Esophagus squamous epithelium (tissue), 4 donors: ENCODE measurements at regions not wholly inside any gene's neighbourhood (a gene's known extent, or its start where the extent isn't known, plus 50 kb on each side); places are given as distances from the start of the nearest gene placed in this dataset.

Source experiments
- CTCF ChIP-seq, 6 experiments: fragments of 450-650 bp in 4 of 6; fragments of 200-600 bp in 2 of 6; sonication (generic) in 2 of 6; IDR thresholded peaks; one replicate each; pipeline ENCODE4 v1.5.1; 2016 to 2019; ENCODE audit warnings: antibody characterized with exemption in 6 of 6, mild to moderate bottlenecking in 4 of 6, moderate library complexity in 4 of 6
- POLR2A ChIP-seq, 4 donors: fragments of 450-650 bp; IDR thresholded peaks; one replicate each; pipeline ENCODE4 v1.6.1; 2017; ENCODE audit warnings: antibody characterized with exemption in 4 of 4, mild to moderate bottlenecking in 4 of 4, moderate library complexity in 3 of 4

- no peak for TF ChIP-seq POLR2A (IDR thresholded peaks at IDR 0.05)
- no peak for TF ChIP-seq CTCF (IDR thresholded peaks at IDR 0.05)
These were observed 358.0 kb downstream of the CTTN start for GRCh38 chr11:70756341-70756740.
